ENCODE measurements at regions not wholly inside any gene's neighbourhood (a gene's known extent, or its start where the extent isn't known, plus 50 kb on each side); places are given as distances from the start of the nearest gene placed in this dataset.

DNA sequence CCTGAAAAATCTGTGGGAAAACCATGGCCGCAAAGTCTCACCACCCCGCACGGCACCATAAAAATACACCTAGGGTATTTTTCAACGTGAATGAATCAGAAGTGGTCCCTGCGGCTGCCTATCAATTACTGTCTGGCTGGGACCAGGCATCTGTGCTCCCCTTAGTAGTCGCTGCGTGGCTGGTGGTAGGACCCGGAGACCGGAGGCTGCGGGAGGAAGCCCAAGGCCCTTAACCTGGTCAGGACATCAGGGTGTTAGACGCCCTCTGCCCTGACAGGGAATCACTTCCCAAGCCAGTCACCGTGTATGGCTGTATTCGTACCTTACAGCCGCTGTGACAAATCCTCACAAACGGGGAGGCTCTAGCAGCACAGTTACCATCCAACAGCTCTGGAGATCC lies 141.5 kb upstream of the PPP2R2D start:
- no peak overlapping the region for H3K4me3 ChIP-seq (replicated peaks in 1 of 3; ENCODE audit: insufficient read depth in 1 of 3, low read depth in 1 of 3, low read length in 3 of 3)
- no peaks in the 10 kb centered on the region for H3K4me1 ChIP-seq (ENCODE audit: control insufficient read depth, extremely low read depth, insufficient read depth, low read length)
- FAIRE-seq (no peak), DNase-seq (ENCODE audit: low read depth, low spot score) (no peak)
- H4K20me1 ChIP-seq (replicated peaks; ENCODE audit: control insufficient read depth, extremely low read depth, insufficient read depth, low read length): no peaks in the 10 kb centered on the region
- H3K9ac ChIP-seq (replicated peaks; ENCODE audit: extremely low read depth, insufficient read depth, low read length): no peak overlapping the region
- intact Hi-C loops (cut with micrococcal nuclease) (no loop called here), dilution Hi-C loops (cut with MboI; ENCODE audit: extremely low pct_ligation_motif_present, low sequenced_read_pairs) (no loop called here)
- no peak overlapping the region for H2AFZ ChIP-seq (ENCODE audit: low read depth, low read length)
- no TSS peak for BruUV-seq (replicated peaks)
- H3K36me3 ChIP-seq (ENCODE audit: control insufficient read depth in 2 of 2, extremely low read depth in 1 of 2, insufficient read depth in 2 of 2, low read length in 2 of 2): no peaks in the 10 kb centered on the region
- POLR2A ChIA-PET: no interaction called here
- H3K4me2 ChIP-seq (ENCODE audit: insufficient read depth, low read length): no peak overlapping the region
- H3K9me3 ChIP-seq (replicated peaks; ENCODE audit: control insufficient read depth, insufficient read depth, low read length): peaks cover 6% of the 10 kb centered on the region
- H3K27ac ChIP-seq (ENCODE audit: insufficient read depth, low read depth, low read length): no peak overlapping the region
- CTCF ChIA-PET: no interaction called here
- H3K9me1 ChIP-seq (replicated peaks; ENCODE audit: control insufficient read depth, extremely low read depth, insufficient read depth, low read length): no peaks in the 10 kb centered on the region
- no peaks in the 10 kb centered on the region for H3K27me3 ChIP-seq (ENCODE audit: control insufficient read depth in 2 of 2, insufficient read depth in 2 of 2, low read length in 2 of 2)
- TF ChIP-seq, protein P1, sequence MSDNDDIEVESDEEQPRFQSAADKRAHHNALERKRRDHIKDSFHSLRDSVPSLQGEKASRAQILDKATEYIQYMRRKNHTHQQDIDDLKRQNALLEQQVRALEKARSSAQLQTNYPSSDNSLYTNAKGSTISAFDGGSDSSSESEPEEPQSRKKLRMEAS (IDR thresholded peaks at IDR 0.05; ENCODE audit: insufficient read depth, insufficient read length): no peak
- TF ChIP-seq GATA2 (IDR thresholded peaks at IDR 0.05; ENCODE audit: insufficient read depth, insufficient read length, low read depth, low read length): no peak
- no peak for TF ChIP-seq MYC (IDR thresholded peaks at IDR 0.05; ENCODE audit: low read depth, low read length)
- TF ChIP-seq, protein P2, sequence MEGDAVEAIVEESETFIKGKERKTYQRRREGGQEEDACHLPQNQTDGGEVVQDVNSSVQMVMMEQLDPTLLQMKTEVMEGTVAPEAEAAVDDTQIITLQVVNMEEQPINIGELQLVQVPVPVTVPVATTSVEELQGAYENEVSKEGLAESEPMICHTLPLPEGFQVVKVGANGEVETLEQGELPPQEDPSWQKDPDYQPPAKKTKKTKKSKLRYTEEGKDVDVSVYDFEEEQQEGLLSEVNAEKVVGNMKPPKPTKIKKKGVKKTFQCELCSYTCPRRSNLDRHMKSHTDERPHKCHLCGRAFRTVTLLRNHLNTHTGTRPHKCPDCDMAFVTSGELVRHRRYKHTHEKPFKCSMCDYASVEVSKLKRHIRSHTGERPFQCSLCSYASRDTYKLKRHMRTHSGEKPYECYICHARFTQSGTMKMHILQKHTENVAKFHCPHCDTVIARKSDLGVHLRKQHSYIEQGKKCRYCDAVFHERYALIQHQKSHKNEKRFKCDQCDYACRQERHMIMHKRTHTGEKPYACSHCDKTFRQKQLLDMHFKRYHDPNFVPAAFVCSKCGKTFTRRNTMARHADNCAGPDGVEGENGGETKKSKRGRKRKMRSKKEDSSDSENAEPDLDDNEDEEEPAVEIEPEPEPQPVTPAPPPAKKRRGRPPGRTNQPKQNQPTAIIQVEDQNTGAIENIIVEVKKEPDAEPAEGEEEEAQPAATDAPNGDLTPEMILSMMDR (IDR thresholded peaks at IDR 0.05; ENCODE audit: extremely low read depth in 1 of 2, insufficient read depth in 1 of 2, low read depth in 1 of 2, low read length in 2 of 2): no peak
- no peaks in the 10 kb centered on the region for H3K79me2 ChIP-seq (ENCODE audit: control insufficient read depth, insufficient read depth, low read length)

GRCh38 chr10:131760416-131761166 lies 140.2 kb upstream of the PPP2R2D start:
- H3K9me3 ChIP-seq (replicated peaks; ENCODE audit: control insufficient read depth, insufficient read depth, low read length): peaks cover 6% of the 10 kb centered on the region
- H2AFZ ChIP-seq (ENCODE audit: low read depth, low read length): no peak overlapping the region
- TF ChIP-seq GATA2 (IDR thresholded peaks at IDR 0.05; ENCODE audit: insufficient read depth, insufficient read length, low read depth, low read length): no peak
- TF ChIP-seq POLR2A (IDR thresholded peaks at IDR 0.05; ENCODE audit: low read depth, low read length): no peak
- no peak for TF ChIP-seq EZH2 (IDR thresholded peaks at IDR 0.05; ENCODE audit: borderline replicate concordance, low read depth, low read length, severe bottlenecking)
- no peak for TF ChIP-seq FOS (IDR thresholded peaks at IDR 0.05; ENCODE audit: borderline replicate concordance, insufficient read depth, low read length)
- TF ChIP-seq, protein P1 (IDR thresholded peaks at IDR 0.05; ENCODE audit: insufficient read depth, insufficient read length): no peak
- no peak for TF ChIP-seq POLR2AphosphoS5 (IDR thresholded peaks at IDR 0.05; ENCODE audit: insufficient read depth, low read depth, low read length)
- FAIRE-seq: no peak
- H4K20me1 ChIP-seq (replicated peaks; ENCODE audit: control insufficient read depth, extremely low read depth, insufficient read depth, low read length): no peaks in the 10 kb centered on the region
- no peak overlapping the region for H3K4me2 ChIP-seq (ENCODE audit: insufficient read depth, low read length)
- BruUV-seq (replicated peaks): no TSS peak
- H3K79me2 ChIP-seq (ENCODE audit: control insufficient read depth, insufficient read depth, low read length): no peaks in the 10 kb centered on the region
- no peak for DNase-seq (ENCODE audit: low read depth, low spot score)
- dilution Hi-C loops (cut with MboI; ENCODE audit: extremely low pct_ligation_motif_present, low sequenced_read_pairs): no loop called here
- H3K4me1 ChIP-seq (ENCODE audit: control insufficient read depth, extremely low read depth, insufficient read depth, low read length): no peaks in the 10 kb centered on the region
- H3K36me3 ChIP-seq (ENCODE audit: control insufficient read depth in 2 of 2, extremely low read depth in 1 of 2, insufficient read depth in 2 of 2, low read length in 2 of 2): no peaks in the 10 kb centered on the region
- no peak overlapping the region for H3K27ac ChIP-seq (ENCODE audit: insufficient read depth, low read depth, low read length)
- POLR2A ChIA-PET: no interaction called here
- intact Hi-C loops (cut with micrococcal nuclease): no loop called here
- H3K9ac ChIP-seq (replicated peaks; ENCODE audit: extremely low read depth, insufficient read depth, low read length): no peak overlapping the region
- H3K4me3 ChIP-seq (replicated peaks in 1 of 3; ENCODE audit: insufficient read depth in 1 of 3, low read depth in 1 of 3, low read length in 3 of 3): no peak overlapping the region
- CTCF ChIA-PET: no interaction called here
- H3K9me1 ChIP-seq (replicated peaks; ENCODE audit: control insufficient read depth, extremely low read depth, insufficient read depth, low read length): no peaks in the 10 kb centered on the region
- no peaks in the 10 kb centered on the region for H3K27me3 ChIP-seq (ENCODE audit: control insufficient read depth in 2 of 2, insufficient read depth in 2 of 2, low read length in 2 of 2)
